Inflammatory macrophage treated with lipopolysaccharide for 1 hour (primary cell): ENCODE measurements at regions not wholly inside any gene's neighbourhood (a gene's known extent, or its start where the extent isn't known, plus 50 kb on each side); places are given as distances from the start of the nearest gene placed in this dataset.
"Not testable (repeated sequence)": the region's sequence is repeated elsewhere in the genome, so short reads cannot be mapped to it uniquely, and the experiment has no call there.

Source experiments
- DNase-seq, 2 donors: peaks; one replicate each; pipeline ENCODE4 v3.0.0-alpha.2; 2020 to 2022

DNA sequence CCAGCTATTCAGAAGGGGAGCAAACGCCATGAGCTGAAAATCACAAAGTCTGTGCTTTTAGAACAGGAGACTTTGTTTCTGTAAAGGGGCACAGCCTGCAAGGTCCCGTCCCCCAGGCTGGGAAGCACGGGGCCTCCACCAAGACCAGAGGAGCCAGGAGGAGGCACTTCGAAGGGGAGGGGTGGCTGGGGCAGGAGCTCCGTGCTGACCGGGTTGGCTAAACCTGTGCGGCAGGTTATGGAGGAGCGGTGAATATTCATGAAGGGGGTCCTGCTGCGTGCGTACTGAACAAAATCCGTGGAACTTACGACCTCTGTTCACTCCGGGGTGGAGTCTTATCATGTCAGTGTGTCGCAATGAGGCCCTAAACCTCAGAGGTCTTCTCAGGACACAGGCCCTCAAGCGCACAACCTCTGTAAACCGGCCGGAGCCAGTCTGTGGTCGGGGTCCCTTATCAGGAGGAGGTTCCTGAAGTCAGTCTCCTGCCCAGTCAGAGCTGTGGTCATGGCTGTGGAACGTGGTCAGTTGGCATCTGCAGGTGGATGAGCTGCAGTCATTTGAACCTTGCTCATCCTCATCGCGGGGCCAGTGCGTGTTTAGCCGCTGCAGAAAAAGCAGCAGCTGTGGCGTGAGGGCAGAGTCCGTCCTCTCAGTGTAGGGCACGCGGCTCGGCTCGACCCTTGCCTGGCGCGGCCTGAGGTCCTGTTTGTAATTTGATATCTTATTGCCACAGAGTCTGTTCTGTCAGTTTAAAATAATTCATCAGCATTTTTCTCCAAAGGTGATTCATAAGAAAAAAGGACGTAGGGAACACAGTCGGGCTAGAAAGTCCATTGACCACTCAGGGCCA lies 5507.7 kb upstream of the TPTE start:
- not testable (repeated sequence) for DNase-seq

DNA sequence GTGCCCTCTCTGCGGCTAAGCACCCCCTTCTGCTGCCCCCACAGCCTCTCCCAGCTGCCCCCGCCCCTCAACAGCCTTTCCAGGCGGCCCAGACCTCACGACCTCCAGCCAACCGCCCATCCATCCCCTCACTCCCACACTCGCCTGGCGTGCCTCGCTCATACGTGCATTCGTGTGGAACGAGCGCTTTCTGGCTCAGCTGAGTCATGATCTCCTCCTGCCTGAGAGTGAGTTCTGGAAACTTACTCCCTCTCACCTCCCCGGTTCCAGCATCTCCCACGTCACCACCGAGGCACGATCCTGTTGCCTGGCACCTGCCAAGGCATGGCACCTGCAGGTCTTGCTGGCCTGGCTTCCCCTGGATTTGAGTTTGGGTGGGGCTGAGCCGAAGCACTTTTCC lies 5506.2 kb upstream of the TPTE start:
- DNase-seq = not testable (repeated sequence)

DNA sequence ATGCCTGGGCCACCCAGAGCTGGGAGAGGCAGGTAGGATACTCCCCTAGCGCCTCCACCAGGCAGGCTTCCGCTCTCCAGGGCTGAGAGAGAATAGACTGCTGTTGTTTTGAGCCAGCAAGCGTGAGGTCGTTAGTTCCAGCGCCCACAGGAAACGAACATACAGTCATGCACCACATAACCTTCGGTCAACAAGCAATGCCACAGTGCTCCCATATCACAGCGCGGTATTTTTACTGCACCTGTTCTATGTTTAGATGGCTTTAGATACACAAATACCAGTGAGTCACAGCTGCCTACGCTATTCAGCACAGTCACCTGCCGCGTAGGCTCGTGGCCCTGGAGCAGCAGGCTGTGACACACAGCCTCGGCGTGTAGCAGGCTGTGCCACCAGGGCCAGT lies 5502.3 kb upstream of the TPTE start:
- DNase-seq = not testable (repeated sequence)

DNA sequence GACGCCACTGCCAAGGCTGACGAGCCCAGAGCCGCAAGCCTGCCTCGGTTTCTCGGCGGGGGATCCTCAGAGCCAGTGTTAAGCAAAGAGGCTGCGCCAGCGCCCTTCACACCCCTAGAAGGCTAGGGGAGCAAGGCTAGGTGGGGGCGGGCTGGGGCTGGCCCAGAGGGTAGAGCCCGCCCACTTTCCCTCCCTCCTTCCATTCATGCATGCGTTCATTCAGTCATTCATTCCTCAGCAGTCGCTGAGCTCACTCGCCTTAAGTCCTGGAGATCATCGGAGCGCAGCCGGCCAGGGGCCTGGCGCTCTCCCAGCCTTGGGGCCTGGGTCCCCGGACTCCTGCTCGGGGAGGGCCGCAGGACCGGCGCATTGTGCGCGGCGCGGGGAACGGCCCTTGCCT lies 5499.6 kb upstream of the TPTE start:
- not testable (repeated sequence) for DNase-seq

DNA sequence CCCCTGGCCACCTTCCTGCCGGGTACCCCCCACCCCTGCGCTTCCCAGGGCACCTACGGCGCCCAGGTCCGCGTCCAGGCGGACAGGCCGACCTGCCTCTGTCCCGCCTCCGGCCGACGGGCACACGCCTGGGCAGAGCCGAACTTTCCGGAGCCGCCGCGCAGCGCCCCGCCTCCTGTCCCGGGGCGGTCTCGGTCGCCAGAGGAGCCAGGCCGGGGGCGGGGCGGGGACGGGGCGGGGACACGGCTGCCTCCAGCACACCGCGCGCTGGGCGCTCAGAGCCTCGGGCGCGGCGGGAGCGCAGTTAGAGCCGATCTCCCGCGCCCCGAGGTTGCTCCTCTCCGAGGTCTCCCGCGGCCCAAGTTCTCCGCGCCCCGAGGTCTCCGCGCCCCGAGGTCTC lies 5499.1 kb upstream of the TPTE start:
- not testable (repeated sequence) for DNase-seq

DNA sequence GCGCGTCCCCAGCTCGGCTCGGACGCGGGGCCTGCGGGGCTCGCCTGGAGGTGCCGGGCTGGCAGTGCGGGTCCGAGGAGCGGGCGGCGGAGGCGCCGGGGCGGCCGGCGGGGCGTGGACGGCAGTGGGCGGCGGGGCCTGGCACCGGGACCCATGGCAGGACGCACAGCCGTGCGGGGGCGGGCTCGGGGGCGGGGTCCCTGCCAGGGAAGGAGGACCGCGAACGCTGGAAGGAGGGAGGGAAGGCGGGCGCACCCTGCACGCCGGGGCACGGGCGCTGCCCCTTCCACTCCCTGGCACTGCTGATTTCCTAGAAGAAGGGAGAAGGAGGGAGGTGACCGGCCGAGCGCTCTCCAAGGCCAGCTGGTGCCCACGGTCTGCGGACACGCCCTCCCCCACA lies 5498.6 kb upstream of the TPTE start:
- DNase-seq = not testable (repeated sequence)

DNA sequence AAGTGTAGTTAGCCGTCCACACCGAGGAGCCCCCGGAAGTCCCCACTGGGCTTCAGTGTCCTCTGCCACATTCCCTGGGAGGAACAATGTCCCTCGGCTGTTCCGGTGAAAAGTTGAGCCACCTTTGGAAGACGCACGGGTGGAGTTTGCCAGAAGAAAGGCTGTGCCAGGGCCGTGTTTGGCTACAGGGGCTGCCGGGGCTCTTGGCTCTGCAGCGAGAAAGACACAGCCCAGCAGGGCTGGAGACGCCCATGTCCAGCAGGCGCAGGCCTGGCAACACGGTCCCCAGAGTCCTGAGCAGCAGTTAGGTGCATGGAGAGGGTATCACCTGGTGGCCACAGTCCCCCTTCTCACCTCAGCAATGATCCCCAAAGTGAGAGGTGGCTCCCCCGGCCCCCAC lies 5486.2 kb upstream of the TPTE start:
- not testable (repeated sequence) for DNase-seq

DNA sequence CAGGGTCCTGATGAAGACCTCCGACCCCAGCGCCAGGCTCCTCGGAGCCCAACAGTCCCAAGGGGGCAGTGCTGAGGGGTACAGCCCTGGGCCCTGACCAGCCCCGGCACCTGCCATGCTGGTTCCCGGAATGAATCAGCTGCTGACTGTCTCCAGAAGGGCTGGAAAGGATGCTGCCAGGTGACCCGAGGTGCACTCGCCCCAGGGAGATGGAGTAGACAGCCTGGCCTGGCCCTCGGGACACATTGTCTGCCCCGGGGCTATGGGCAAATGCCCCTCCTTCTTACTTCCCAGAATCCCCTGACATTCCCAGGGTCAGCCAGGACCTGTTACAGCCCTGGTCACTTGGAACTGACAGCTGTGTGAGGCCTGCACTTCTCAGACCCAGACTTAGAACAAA lies 5485.8 kb upstream of the TPTE start:
- not testable (repeated sequence) for DNase-seq

DNA sequence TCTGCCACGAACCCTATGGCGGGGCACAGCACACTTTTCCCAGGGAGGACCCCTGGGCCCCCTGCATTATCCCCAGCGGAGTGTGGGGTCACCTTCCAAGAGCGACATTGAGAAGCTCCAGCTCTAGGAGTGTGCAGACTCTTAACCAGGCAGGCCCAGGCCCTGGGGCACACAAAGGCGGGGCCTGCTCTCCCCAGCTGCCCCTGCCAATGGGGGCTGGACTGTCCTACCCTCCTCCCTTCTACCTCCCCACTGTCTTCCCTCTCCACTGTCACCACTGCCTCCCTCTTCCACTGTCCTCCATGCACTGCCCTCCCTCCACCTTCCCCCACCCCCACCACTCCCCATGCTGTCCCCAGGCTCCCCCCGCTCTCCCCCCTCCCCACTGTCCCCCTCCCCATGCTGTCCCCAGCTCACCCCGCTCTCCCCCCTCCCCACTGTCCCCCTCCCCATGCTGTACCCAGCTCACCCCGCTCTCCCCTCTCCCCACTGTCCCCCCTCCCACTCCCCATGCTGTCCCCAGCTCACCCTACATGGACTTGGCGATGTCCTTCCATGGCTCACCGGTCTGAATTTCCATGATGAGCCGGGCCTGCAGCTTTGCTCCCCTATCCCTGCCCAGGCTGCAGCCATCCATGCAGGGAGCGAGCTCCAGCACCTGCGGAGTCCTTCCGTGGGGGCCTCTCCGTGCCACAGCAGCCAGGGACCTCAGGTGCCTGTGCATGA lies 5483.6 kb upstream of the TPTE start:
- not testable (repeated sequence) for DNase-seq

DNA sequence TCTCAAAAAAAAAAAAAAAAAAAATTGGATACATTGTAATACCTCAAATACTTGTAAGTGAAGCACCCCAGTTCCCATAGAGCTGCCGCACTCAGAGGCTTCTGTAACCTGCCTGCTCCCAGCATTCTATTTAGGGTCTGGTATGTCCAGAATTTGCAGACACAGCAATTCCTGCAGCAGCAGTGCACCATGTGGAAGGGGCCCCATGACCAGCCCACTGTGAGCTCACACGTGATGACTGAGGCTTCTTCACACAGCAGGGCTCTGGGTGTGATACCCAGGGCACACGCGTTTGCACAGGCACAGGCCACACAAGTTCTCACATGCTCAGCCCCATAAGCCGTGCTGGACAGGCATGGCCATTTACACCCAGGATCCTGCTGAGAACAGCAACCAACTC lies 5481.5 kb upstream of the TPTE start:
- DNase-seq = not testable (repeated sequence)

DNA sequence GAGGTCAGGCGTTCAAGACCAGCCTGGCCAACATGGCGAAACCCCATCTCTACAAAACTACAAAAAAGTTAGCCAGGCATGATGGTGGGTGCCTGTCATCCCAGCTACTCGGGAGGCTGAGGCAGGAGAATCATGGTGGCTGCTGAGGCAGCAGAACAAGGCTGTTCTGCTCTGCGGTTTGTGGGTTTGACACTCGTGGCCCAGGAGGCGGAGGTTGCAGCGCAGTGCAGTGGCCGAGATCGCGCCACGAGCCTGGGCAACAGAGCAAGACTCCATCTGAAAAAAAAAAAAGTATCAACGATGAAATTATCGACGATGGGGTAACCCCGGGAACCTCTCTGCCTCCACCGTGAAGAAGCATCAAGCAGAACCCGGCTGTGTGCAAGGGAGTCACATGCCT lies 5478.8 kb upstream of the TPTE start:
- not testable (repeated sequence) for DNase-seq

DNA sequence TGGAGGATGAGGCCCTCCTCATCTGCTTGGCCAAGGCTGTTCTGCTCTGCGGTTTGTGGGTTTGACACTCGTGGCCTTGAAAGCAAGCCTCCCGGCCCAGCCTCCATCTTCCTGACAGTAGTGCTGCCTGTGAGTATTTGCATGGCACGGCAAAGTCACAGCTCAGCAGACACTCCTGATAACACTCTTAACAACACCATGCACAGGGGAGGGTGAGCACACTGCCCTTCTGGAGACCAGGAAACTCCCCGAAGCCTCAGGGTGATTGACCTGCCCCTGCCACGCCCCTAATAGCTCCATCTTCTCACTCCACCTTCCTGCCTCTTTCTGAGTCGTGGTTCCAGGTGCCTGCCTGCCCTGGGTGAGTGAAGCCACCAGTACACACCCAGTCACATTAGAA lies 5476.6 kb upstream of the TPTE start:
- not testable (repeated sequence) for DNase-seq

DNA sequence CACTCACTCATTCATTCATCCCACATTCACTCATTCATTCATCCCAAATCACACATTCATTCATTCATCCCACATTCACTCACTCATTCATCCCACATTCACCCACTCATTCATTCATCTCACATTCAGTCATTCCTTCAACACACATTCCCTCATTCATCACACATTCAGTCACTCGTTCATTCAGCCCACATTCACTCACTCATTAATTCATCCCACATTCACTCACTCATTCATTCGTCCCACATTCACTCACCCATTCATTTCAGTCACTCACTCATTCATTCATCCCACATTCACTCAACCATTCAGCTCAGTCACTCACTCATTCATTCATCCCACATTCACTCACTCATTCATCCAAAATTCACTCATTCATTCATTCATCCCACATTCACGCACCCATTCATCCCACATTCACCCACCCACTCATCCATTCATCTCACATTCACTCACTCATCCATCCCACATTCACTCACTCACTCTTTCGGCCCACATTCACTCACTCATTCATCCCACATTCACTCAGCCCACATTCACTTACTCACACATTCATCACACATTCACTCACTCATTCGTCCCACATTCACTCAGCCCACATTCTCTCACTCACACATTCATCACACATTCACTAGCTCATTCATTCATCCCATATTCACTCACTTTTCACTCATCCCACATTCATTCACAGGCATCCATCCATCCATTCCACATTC lies 5469.9 kb upstream of the TPTE start:
- not testable (repeated sequence) for DNase-seq

DNA sequence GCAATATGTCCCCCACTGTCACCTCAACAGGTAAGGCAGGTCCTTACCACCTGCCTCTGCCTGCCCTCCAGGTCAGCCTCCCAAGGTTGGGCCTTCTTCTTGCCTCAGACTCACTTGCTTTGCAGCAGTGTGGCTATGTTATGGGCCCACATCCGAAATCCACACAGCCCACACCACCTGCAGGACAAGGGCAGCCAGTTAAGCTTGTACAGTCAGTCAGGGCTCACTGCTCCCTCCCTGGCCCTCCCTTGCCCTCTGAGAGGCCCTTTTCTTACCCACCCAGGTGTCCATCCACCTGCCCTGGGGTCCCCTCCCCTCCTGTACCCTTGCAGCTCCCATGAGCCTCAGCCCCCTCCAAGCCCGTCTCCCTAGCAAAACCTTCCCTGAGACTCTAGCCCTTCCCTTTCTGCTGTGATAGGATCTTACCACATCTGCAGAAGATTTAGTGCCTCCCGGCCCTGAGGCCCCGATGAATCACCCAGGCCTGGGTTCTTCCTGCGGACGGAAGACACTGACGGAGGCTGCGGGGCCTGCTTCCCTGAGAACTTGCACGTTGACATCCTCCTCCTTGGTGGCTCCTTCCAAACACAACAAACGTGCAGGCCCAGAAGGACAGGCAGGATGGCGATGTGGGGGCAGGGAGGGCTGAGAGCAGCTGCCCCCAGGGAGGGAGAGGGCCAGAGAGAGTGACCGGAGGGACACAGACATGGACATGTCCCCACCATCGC lies 5466.2 kb upstream of the TPTE start:
- DNase-seq = not testable (repeated sequence)

DNA sequence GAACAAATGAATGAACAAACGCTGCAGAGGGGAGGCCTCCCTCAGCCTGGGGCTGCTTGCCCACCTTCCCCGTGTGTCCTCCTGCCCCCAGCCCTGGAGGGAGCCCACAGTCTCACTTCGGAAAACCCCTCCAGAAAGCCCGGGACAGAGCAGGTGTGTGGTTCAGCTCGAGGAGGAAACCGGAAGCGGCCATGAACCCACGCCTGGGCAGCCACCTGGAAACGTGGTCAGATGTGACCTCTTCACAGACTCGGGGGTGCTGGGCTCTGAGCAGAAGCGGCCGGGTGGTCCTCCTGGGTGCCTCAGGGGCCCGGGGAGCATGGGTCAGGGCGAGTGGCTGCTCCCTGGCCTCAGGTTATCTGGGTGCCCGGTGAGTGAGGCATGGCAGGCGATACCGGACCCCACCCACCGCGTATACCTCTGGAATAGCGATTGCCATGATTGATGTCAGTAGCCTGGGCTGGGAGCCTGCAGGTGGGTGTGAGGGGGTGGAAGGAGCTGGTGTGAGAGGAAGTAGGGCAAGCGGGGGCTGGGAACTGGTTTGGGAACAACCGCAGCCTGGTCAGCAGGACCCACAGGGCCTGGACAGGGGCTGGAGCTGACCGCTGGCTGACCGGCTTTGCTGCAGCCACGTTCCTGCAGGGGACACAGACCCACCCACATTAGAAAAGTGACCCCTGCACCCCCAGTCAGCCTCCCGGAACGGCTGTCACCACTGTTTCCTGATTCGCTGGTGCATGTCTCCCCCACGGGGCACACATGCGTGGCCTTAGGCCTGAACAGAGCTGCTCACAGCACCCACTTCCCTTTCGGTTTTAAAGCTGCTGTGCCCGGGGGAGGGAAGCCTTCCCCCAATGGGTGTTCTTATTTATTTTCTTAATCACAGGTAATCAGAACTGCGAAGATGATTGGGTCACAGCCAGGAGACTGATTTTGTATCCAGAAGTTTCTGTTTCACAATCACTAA lies 5465.1 kb upstream of the TPTE start:
- not testable (repeated sequence) for DNase-seq

DNA sequence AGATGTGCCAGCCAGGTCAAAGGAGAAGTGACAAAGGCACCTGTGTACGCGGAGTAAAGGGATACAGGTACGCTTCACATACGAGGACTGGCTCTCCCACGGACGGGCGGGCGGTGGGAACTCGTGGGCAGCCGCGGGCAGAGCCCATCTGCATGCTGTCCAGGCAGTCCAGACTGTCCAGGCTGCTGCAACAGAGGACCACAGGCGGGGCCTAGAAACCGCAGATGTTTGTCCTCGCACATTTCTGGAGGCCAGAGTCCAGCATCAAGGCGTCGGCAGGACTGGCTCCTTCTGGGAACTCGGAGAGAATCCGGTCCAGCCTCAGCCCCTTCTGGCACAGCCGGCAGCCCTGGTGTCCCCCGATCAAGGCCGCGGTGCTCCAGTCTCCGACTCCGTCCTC lies 5464.3 kb upstream of the TPTE start:
- DNase-seq = not testable (repeated sequence)

DNA sequence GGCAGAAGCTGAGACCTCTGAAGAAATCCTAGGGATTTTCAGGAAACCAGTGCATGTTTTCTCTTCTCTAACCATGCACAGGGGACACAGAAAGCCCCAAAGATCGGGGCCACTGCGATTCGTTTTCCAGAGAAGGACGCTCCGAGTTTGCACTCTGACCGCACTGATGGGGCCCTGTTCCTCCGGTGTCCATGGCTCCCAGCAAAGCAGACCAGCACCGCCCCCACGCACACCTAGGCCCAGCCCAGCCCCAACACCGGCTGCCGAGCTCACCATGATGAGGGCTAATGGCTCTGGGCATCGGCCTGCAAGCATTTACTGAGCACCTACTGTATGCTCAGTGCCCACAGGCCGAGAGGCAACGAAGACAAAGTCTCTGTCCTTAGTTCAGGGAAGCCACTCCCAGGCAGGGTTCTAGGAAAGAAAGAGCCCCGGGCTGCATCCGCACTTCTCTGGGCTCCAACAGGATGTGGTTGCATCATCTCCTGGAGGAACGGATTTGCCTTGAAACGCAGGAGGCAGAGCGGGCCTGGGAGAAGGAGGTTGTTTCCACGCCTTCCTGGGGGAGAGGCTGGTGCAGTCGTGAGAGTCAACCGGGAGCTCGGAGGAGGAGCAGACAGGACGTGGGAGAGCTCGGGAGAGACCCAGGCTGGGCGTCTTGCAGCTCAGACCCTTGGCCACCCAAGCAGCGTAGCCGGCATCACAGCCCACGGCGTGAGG lies 5460.9 kb upstream of the TPTE start:
- not testable (repeated sequence) for DNase-seq

DNA sequence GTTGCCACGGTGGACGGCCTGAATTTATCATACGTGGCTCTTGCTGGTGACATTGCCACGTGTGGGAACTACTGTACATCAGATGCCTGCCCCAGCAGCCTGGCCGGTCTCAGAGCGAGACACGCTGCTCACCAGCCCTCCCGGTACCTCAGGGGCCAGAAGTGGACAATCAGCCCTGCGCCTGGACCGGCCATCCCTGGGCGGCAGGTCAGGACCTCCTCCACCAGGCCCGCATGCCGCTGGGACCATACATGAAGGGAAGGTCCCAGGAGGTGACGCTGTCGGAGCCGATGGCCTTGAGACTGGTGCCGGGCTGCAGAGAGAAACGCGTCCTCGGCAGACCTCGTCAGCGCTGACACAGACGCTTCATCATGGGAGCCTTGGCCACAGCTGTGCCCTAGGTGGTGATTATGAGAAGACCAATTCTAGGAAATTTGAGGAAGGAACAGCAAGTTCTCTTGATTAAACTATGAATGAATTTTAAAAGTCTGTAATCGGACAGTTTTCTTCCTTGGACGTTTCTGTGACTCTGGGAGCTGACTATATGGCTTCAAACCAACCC lies 5456.7 kb upstream of the TPTE start:
- DNase-seq = not testable (repeated sequence)

DNA sequence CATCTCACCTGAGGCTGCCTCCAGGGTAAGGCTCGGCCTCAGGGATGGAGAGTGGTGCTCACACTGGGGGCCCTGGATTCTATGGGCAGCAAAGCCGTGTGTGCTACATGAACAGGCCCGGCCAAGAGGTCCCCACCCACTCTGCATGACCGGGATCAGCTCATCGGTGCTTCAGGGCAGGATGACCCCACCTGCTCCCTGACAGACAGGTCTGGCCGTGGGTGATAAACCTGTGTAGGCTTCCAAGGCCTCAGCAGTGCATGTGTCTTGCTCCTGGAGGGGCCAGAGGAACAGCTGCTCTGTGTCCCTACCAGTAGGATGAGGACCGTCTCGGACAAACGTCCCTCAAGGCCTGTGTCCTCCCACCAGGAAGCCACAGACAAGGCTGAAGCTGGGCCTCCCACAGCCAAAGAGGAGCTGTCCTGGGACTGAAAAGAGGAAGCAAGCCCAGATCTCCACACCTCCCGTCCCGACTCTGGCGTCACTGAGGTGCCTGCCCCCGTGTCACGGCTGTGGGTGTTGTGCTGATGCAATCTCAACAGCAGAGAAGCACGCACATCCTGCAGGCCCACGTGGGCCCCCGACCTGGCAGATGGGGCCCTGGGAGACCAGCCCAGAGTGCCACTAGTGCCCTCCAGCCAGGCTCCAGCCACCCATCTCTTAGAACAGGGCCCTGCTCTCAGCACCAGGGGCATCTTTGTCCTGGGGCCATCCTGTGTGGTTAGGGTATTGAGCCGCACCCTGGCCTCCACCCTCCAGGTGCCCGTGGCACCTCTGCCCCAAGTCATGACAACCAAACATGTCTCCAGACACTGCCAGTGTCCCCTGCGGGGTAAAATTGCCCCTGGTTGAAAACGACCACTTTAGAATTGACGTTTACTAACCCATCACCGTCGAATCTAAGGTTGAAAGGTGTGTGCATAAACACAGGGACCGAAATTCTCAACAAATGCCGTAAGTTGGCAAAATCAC lies 5455.9 kb upstream of the TPTE start:
- DNase-seq = peak; percentile 59 to 90
